Stimulated activated CD4-positive, alpha-beta T cell treated with anti-CD3 and anti-CD28 coated beads, TNF-alpha, amount 100 ng/mL, for 4 hours (primary cell): ENCODE measurements at regions not wholly inside any gene's neighbourhood (a gene's known extent, or its start where the extent isn't known, plus 50 kb on each side); places are given as distances from the start of the nearest gene placed in this dataset.

ENCODE experiments used
- DNase-seq, 3 experiments: peaks; one replicate each; pipeline ENCODE4 v3.0.0-alpha.2; 2020; ENCODE audit warnings: low read depth in 3 of 3

DNA sequence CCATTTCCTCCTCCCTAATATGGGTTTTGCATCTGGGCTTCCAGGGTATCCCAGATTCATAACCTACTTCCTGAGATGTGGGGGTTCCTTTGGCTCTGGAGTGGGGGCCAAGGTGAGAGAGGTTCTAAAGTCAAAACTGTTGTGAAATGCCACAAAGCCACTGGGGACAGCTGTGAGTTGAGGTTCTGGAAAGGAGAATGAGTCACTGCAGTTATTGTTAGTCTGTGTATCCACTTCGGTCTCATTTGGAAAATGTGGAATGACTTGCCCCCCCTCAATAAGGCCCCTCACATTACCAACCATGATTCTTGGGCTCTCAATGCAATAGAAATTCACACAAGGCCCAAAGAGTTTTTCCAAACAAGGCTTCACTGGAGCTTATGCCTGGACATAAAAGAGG is 51.1 kb upstream of the LGALSL start:
- no peak for DNase-seq

- DNase-seq, result no peak
Measured at GRCh38 chr2:64403426-64403825, 50.5 kb upstream of the LGALSL start.

- no peak for DNase-seq
Measured at GRCh38 chr2:64404002-64404731, 49.8 kb upstream of the LGALSL start.
